ENCODE measurements at regions not wholly inside any gene's neighbourhood (a gene's known extent, or its start where the extent isn't known, plus 50 kb on each side); places are given as distances from the start of the nearest gene placed in this dataset.

DNA sequence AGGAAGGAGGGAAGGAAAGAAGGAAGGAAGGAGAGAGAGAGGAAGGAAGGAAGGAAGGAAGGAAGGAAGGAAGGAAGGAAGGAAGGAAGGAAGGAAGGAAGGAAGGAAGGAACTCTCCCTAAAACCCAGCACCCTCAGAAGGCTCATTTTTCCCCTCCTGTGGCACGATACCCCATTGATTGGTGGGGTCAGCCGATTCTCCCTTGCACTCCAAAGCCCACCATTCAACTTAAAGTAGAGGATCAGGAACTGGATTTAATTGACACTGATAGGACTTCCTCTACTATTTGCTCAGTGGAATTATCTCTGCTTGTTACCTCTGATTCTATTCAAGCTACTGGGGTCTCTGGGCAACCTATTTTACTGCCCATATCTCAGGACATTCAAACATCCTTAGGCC lies 199.2 kb upstream of the MAOA start:
- TF ChIP-seq, protein P1, sequence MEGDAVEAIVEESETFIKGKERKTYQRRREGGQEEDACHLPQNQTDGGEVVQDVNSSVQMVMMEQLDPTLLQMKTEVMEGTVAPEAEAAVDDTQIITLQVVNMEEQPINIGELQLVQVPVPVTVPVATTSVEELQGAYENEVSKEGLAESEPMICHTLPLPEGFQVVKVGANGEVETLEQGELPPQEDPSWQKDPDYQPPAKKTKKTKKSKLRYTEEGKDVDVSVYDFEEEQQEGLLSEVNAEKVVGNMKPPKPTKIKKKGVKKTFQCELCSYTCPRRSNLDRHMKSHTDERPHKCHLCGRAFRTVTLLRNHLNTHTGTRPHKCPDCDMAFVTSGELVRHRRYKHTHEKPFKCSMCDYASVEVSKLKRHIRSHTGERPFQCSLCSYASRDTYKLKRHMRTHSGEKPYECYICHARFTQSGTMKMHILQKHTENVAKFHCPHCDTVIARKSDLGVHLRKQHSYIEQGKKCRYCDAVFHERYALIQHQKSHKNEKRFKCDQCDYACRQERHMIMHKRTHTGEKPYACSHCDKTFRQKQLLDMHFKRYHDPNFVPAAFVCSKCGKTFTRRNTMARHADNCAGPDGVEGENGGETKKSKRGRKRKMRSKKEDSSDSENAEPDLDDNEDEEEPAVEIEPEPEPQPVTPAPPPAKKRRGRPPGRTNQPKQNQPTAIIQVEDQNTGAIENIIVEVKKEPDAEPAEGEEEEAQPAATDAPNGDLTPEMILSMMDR (conservative IDR thresholded peaks at IDR 0.05 in 1 of 2, IDR thresholded peaks at IDR 0.05 in 1 of 2; ENCODE audit: low read depth in 1 of 2, low read length in 2 of 2), result no peak
- no peak for TF ChIP-seq EZH2 (IDR thresholded peaks at IDR 0.05; ENCODE audit: low read length, missing control alignments)
